AML-193 (cell line): ENCODE measurements at regions not wholly inside any gene's neighbourhood (a gene's known extent, or its start where the extent isn't known, plus 50 kb on each side); places are given as distances from the start of the nearest gene placed in this dataset.
"Not testable (repeated sequence)": the region's sequence is repeated elsewhere in the genome, so short reads cannot be mapped to it uniquely, and the experiment has no call there.

ENCODE experiments used
- DNase-seq, 2 experiments: peaks; one replicate each; lab custom pipeline; 2025; lab: John Stamatoyannopoulos, UW

GRCh38 chr5:112573441-112573840 lies 154.4 kb upstream of the EPB41L4A start:
- no peak for DNase-seq

- DNase-seq: no peak
Observed at GRCh38 chr5:112574536-112574935, 155.5 kb upstream of the EPB41L4A start.

- no peak for DNase-seq
Observed at GRCh38 chr5:112576298-112576925, 157.3 kb upstream of the EPB41L4A start.

GRCh38 chr5:112579599-112580170 lies 158.0 kb upstream of the APC start:
- DNase-seq: no peak

GRCh38 chr5:112581811-112582320 lies 155.8 kb upstream of the APC start:
- DNase-seq: no peak

GRCh38 chr5:112583166-112583565 lies 154.5 kb upstream of the APC start:
- no peak for DNase-seq

- no peak for DNase-seq
Observed at GRCh38 chr5:112584781-112585180, 152.9 kb upstream of the APC start.

- no peak for DNase-seq
Observed at GRCh38 chr5:112586596-112587062, 151.1 kb upstream of the APC start.

- not testable (repeated sequence) for DNase-seq
Observed at GRCh38 chr5:112590858-112591257, 146.8 kb upstream of the APC start.

- DNase-seq: no peak
Observed at GRCh38 chr5:112594095-112594850, 143.4 kb upstream of the APC start.

GRCh38 chr5:112594941-112595340 lies 142.7 kb upstream of the APC start:
- DNase-seq: no peak

GRCh38 chr5:112597831-112598230 lies 139.9 kb upstream of the APC start:
- DNase-seq: no peak

- not testable (repeated sequence) for DNase-seq
Observed at GRCh38 chr5:112600510-112600909, 137.2 kb upstream of the APC start.

- DNase-seq: peak; percentile 20 to 28
Observed at GRCh38 chr5:112604732-112605630, 132.7 kb upstream of the APC start.

- DNase-seq: no peak
Observed at GRCh38 chr5:112608975-112609374, 128.7 kb upstream of the APC start.

GRCh38 chr5:112612663-112613062 lies 125.0 kb upstream of the APC start:
- no peak for DNase-seq

GRCh38 chr5:112614285-112614684 lies 123.4 kb upstream of the APC start:
- no peak for DNase-seq

GRCh38 chr5:112614986-112615385 lies 122.7 kb upstream of the APC start:
- DNase-seq: no peak

- no peak for DNase-seq
Observed at GRCh38 chr5:112616812-112617547, 120.7 kb upstream of the APC start.

- DNase-seq: no peak
Observed at GRCh38 chr5:112625246-112625645, 112.4 kb upstream of the APC start.
